GM18519 (cell line): ENCODE measurements at regions not wholly inside any gene's neighbourhood (a gene's known extent, or its start where the extent isn't known, plus 50 kb on each side); places are given as distances from the start of the nearest gene placed in this dataset.
"Not testable (repeated sequence)": the region's sequence is repeated elsewhere in the genome, so short reads cannot be mapped to it uniquely, and the experiment has no call there.

Experiments used
- ATAC-seq: cut with Tn5 transposase; IDR thresholded peaks from one replicate; pipeline ENCODE4 v1.9.1; 2021; ENCODE audit warnings: mild to moderate bottlenecking, moderate library complexity; ENCODE audit not compliant: unreplicated experiment, low FRiP score

DNA sequence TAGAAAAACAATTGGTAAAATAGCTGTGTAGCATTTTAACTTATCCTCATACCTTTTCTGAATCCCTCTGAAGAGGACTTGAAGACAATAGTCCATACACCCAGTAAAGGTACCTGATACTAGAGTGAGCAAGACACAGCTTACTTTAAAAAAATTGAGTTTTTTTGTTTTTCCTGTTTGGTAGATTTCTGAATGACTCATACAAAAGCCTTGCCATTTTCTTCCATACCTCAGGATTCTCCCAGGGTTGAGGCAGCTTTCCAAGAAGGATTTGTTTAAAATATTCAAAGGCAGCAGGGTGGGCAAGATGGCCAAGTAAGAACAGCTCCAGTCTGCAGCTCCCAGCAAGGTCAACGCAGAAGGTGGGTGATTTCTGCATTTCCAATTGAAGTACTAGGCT lies 551.0 kb upstream of the LRATD1 start:
- ATAC-seq: no peak

DNA sequence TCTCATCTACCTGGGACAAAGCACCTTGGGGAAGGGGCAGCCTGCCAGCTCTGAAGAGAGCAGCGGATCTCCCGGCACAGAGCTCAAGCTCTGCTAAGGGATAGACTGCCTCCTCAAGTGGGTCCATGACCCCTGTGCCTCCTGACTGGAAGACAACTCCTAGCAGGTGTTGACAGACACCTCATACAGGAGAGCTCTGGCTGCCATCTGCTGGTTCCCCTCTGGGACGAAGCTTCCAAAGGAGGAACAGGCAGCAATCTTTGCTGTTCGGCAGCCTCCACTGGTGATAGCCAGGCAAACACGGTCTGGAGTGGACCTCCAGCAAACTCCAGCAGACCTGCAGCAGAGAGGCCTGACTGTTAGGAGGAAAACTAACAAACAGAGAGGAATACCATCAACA lies 549.9 kb upstream of the LRATD1 start:
- no peak for ATAC-seq

DNA sequence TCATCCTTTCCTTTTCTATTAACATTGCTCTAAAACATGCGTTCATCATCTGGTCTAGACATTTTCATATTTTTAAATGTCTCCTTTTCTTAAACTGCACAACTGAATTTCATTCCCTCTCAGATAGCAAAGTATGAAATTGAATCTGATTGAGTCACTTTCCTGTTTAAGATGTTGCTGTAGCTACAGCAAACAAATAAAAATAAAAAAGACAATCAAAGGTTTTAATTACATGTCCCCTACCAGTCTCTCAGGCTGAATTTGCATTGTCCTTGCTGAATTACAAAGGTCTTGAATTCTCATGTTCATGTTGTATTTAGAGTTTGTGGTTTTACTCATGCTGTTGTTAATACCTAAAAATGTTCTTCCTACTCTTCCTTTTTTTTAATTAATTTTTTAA lies 537.9 kb upstream of the LRATD1 start:
- ATAC-seq: no peak

DNA sequence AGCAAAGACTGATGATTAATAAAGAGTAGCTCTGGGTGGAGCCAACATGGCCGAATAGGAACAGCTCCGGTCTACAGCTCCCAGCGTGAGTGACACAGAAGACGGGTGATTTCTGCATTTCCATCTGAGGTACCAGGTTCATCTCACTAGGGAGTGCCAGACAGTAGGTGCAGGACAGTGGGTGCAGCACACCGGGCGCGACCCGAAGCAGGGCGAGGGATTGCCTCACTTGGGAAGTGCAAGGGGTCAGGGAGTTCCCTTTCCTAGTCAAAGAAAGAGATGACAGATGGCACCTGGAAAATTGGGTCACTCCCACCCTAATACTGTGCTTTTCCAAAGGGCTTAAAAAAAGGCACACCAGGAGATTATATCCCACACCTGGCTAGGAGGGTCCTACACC lies 533.4 kb upstream of the LRATD1 start:
- ATAC-seq: not testable (repeated sequence)

DNA sequence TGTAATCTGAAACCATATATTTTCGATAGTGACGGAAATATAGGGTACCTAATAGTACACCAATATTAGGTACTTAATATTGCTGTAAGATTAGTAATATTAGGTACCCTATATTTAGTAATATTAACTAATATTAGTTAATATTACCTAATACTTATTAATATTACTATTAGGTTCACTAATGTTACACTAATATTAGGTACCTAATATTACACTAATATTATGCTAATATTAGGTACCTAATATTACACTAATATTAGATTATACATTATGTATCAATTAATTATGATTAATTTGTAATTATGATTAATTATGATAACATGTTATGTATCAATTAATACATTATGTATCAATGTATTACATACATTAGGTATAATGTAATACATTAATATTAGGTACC lies 518.2 kb upstream of the LRATD1 start:
- no peak for ATAC-seq

DNA sequence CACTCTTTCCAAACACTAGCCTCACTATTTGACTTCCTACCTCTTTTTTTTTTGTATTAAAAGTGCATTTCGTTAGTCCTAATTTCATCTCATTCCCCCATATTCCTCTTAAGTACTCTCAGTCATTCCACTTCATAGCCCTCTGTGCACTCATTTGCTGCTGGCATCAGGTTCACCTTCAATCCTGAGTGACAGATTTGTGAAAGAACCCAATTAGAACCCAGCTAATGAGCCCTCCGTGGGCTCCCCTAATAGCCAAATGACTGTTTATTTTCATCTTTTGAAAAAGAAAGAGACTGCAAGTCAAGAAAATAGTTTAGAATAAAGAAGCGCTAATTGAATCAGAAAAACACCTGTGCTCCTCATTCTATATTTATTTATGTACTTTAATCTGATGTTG lies 512.1 kb upstream of the LRATD1 start:
- no peak for ATAC-seq

DNA sequence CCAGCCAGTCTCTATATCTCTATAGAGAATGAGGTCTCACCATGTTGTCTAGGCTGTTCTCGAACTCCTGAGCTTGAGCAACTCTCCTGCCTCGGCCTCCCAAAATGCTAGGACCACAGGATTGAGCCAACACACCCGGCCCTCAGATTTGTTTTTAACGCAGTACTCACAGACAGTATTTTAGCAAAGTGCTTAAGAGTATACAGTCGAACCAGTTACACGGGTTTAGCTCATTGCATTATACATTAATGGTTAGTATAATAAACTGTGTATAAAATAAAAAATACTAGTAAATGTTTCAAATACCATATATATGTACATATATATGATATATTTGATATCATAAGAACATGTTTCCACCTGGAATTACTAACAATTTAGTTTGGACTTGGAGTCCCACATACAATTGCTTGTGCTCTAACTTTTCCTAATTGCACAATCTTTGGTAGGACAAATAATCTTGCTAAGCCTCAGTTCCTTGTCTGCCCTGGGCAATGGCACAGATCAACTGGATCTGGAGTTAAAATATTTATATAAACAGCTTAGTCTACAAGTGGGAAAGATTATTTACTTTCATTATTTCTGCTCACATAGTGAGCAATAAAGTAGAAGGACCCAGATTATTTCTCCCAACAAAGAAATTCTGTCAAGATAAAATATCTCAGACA lies 508.9 kb upstream of the LRATD1 start:
- no peak for ATAC-seq

DNA sequence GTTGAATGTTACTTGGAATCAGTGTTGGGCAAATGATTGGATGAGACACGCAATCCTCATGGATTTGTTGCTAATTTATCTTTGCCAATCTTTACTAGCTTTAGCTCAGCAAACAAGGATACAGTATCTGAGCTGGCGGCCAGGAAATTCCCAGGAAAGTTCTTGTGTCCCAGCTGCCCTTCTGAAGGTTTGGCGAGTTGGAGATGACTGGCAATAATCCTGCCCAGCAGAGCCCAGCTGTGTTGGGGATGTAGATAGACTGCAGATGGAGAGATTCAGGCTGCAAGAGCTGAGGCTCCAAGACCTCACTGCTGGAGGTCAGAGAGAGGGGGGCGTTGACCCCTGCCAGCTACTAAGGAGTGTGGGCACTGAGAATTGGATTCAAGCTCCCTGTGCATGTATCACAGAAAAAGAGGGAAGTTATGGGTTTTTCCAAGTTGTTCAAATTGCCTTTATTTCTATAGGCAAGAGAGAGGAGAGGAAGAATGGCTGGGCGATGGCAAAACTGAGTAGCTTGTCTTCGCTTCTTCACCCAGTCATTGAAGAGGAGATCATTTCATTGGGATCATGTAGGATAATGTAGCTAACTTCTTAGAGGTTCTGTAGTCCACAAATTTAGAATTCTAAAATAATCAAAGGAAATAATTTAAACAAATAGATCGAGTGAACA lies 506.8 kb upstream of the LRATD1 start:
- ATAC-seq: no peak

DNA sequence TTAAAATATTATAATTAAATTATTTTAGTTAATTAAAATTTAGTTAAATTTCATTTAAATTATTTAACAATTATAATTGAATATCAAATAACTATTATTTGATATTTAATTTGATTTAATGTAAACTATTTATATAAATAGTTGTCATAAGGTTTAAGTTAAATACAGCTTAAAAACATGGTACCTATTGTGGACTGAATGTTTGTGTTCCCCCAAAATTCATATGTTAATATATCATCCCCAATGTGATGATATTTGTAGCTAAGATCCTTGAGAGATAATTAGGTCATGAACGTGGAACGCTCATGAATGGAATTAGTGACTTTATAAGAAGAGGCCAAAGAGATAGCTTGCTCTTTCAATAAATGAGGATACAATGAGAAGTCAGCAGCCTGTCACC lies 505.7 kb upstream of the LRATD1 start:
- ATAC-seq: no peak

DNA sequence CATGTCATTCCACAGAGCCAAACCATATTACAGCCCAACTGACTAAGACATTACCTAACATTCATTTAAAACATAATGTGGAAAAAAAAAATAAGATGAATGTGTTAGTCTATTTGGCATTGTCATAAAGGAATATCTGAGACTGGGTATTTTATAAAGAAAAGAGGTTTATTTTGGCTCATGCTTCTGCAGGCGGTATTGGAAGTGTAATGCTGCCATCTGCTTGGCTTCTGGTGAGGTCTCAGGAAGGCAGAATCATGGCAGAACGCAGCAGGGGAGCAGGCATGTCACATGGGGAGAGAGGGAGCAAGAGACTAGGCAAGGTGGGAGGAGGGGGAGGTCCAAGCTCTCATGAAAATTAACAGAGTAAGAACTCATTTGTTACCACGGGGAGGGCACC lies 504.8 kb upstream of the LRATD1 start:
- ATAC-seq: no peak

DNA sequence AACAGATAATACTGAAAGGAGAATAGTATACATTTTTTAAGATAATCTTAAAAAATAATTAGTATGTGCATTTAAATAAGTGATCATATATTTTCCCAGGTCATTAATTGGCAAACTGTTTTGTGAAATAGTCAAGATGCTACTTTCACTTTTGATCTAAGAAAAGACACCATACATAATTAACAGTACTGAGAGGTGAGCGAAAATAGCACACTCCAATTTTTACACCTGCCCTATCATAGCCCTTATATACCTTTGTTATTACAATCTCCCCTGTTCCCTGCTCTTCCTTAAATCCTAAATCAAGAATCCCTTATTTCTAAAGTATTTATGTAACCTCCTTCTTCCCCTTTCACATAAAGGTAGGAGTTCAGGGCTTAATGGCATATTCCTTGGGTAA lies 500.1 kb upstream of the LRATD1 start:
- no peak for ATAC-seq

DNA sequence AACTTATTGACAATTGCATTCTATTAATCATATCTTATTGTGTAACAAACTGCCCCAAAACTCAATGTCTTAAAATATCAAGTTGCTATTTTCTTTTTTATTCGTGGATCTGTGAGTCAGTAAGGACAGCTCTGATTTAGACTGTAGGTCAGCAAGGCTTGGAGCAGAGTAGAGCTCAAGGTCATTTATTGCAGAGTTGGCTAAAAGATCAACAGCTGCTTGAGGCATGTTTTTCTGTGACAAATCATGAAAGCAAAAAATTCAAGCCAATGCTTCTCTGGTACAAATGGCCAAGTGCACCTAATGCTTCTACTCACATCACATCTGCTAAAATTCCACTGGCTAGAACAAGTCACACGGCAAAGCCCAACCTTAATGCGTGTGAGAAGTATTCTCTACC lies 497.7 kb upstream of the LRATD1 start:
- no peak for ATAC-seq

DNA sequence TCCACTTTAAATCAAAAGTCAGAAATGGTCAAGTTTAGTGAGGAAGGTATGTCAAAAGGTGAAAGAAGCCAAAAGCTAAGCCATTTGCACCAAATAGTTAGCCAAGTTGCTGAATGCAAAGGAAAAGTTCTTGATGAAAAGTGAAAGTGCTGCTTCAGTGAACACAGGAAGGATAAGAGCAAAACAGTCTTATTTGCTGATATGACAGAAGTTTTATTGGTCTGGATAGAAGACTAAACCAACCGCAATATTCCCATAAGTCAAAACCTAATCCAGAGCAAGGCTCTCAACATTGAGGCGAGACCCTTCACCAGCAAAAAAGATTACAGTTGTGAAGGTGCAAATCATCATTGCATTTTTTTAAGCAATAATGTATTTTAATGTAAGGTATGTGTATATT lies 496.5 kb upstream of the LRATD1 start:
- no peak for ATAC-seq

DNA sequence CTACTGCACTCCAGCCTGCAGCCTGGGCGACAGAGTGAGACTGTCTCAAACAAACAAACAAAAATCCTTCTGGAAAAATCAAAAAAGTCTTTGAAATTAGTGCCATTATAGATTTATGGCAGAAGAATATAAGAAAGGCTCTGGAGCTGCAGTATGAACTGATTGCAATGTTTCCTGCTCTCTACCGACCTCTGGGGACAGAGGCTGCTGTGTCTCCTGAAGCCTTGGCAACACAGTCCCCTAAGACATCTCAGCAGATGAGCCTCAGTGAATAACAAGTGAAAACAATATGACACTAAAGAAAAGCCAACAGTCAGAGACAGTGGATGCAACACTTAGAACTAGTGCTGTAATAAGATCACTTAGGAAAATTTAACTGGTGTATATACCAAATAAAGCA lies 494.9 kb upstream of the LRATD1 start:
- no peak for ATAC-seq

DNA sequence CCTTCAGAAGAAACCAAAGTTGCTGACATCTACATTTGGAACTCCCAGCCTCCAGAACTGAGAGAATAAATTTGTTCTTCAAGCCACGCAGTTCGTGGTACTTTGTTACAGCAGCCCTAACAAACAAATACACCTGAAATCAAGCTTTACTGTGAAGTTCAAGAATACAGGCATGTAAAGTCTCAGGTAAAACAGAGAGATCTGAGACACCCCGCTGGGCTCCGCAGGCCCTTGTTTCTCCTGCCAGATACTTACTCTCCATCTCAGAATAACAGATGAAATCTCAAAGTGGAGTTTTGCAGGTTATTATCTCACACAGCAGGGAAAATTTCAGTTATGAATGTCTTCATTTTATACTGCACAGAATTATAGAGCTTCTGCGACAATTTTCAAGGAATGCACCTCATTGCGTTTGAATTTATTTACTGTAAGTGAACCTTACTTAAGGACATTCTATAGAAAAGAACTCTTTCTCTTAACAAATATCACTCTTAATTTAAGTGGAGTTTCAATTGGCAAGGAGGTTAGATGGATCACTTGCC lies 492.4 kb upstream of the LRATD1 start:
- ATAC-seq: no peak

DNA sequence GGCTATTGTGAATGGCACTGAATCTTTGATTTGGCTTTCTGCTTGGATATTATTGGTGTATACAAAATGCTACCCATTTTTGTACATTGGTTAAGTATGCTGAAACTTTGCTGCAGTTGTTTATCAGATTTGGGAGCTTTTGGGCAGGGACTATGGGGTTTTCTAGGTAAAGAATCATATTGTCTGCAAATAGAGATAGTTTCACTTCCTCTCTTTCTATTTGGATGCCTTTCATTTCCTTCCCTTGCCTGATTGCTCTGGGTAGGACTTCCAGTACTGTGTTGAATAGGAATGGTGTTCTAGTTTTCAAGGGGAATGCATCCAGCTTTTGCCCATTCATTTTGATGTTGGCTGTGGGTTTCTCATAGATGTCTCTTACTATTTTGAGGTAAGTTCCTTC lies 489.1 kb upstream of the LRATD1 start:
- ATAC-seq: no peak

DNA sequence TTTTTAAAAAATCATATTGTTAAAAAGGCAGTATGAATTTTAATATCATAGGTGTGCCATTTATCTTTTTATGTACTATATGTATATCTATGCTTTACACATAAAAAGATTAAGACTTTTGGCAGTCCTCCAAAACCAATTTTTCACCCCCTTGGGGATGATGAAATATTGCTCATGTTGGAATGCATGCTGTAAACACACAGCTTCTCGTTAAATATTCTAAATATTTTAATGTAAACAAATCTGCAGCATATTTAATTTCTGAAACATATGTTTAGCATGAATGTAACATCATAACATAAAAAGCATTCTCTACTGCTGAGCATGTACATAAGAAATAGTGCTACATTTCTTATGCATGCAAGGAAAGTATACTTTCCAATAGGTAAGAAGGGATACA lies 484.3 kb upstream of the LRATD1 start:
- no peak for ATAC-seq

DNA sequence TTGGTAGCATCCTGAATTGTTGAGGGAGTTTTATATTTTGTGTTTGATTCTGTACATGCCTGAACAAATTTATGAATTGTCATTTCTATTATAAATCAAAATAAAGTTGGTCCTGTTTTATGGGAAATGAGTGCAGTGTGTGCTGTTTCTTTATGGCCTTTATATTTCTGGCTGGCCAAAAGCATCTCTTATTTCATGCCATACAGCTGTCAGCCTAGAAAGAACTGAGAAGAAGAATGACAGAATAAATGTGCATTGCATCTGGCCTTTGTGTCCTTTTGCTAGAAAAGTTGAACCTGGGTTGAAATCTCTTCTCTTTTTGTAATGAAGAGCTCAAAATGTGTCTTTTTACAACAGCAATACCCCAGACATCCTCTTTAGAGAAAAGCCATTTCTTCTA lies 474.7 kb upstream of the LRATD1 start:
- no peak for ATAC-seq

DNA sequence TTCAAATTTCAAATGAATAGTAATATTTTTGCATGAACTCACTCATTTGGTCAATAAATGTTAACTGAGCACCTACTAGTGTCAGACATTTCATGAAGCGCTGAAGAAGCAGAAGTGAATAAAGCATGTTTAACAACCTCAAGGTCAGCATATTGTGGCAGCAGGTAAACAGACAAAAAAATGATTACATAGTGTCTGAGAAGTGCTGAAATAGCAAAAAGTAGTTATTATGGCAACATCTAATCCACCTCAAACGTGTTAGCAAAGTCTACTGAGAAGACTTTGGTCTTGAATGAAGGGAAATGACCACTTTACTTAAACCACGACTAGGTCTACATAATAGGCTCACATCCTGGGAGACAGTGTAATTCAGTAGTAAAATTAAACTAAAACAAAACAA lies 452.2 kb upstream of the LRATD1 start:
- ATAC-seq: no peak

DNA sequence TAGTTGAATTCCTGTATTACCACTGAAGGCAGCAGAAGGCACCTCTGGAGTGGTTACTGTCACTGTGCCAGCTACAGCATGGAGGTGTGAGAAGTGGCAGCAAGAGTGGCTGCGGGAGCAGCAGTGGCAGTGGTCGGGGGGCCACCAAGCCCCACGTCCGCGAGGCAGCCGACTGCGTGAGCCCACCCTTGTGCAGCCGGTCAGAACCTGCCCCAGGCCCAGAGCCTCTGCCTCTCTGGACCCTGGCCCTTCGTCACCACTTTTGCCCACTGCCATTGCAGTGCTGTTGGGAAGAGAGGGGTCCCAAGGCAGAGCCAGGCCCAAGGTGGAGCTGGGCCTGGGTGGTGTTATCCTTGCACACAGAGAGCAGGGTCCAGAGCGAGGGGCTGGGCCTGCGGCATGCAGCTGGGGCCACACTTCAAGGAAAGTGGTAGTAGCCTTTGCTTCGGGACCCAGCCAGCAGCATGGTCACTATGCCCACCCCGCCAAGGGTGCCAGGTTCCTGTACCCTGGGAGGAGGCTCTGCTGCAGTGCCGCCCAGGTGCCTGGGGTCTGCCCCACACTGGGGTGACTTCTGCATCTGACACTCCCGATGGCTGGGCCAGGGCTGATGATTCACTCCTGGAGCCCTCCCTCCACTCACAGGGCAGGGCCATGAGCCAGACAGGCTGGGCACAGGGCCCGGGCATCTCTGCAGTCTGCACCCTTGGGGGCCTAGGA lies 450.1 kb upstream of the LRATD1 start:
- ATAC-seq: no peak

DNA sequence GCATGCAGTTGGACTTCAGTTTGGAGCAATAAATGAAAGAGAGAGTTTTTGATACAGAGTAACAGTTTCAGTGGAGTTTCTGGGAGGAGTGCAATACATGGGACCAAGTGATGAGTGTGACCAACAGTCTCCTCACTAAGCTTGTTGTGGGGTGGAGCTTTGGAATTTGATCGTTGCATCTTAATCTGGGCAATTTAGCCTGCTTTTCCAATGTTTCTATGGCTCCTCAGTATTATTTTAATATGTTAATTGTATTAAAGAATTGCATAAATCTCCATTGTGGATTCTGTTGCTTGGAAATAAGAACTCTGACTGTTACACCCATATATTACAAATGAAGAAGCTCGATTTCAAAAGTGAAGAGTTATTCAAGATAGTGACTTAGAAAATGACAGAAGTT lies 446.6 kb upstream of the LRATD1 start:
- no peak for ATAC-seq

DNA sequence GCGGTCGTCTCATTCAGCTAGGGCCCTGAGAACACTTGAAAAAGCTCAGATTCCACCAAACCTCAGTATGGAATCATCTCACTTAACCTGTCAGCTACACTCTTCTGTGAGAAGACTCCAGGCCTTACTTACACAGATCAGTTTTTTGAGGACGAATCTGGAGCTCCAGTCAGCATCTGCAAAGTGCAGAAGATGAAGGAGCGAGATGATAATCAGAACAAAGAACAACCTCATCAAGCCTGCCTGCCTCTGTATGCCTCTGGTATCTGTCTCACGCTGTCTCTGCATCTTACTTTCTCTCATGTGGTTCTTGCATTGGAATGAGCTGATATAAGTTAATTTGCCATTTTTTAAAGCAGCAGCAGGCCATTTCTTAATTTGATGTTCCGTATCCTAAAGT lies 444.1 kb upstream of the LRATD1 start:
- ATAC-seq: no peak
